PC-9 (cell line): ENCODE measurements at regions not wholly inside any gene's neighbourhood (a gene's known extent, or its start where the extent isn't known, plus 50 kb on each side); places are given as distances from the start of the nearest gene placed in this dataset.

ENCODE experiments used
- BruUV-seq: library from RNA; stranded (reverse); fragments of 400-500 nt; replicated peaks from 2 replicates; lab custom pipeline; 2021; lab: Mats Ljungman, UMichigan
- CTCF ChIA-PET: fragments of 300-600 bp; sonication (Branson Sonifier 250); formaldehyde crosslinking; loops from one replicate; lab custom pipeline; 2022; ENCODE audit warnings: antibody characterized with exemption; lab: Charles Lee
- POLR2A ChIA-PET: fragments of 300-600 bp; sonication (Branson Sonifier 250); formaldehyde crosslinking; loops from one replicate; lab custom pipeline; 2022; ENCODE audit warnings: antibody characterized with exemption; ENCODE audit not compliant: unreplicated experiment; lab: Charles Lee
- DNase-seq, 2 experiments: peaks; one replicate each; pipeline versions ENCODE4 v3.0.0 to v3.0.0-alpha.2; 2015 to 2022; ENCODE audit warnings: mixed read lengths in 1 of 2
- H2AFZ ChIP-seq: fragments of 200-600 bp; sonication (generic); 2 replicates; pipeline ENCODE4 v1.8.1; 2017; ENCODE audit warnings: antibody characterized with exemption
- H3F3A ChIP-seq: fragments of 200-600 bp; sonication (generic); 2 replicates; pipeline ENCODE4 v1.8.1; 2017; ENCODE audit warnings: antibody characterized with exemption, mild to moderate bottlenecking, low read depth; ENCODE audit not compliant: insufficient read depth
- H3K27ac ChIP-seq: fragments of 200-600 bp; sonication (generic); 2 replicates; pipeline ENCODE4 v1.6.1; 2016; ENCODE audit warnings: mixed run types
- H3K27me3 ChIP-seq: fragments of 200-600 bp; sonication (generic); 2 replicates; pipeline ENCODE4 v1.6.1; 2016; ENCODE audit warnings: low read depth, mixed run types; ENCODE audit not compliant: insufficient read depth
- H3K36me3 ChIP-seq: fragments of 200-600 bp; sonication (generic); 2 replicates; pipeline ENCODE4 v1.6.1; 2016; ENCODE audit warnings: low read depth, mixed run types
- H3K4me1 ChIP-seq: fragments of 200-600 bp; sonication (generic); replicated peaks from 2 replicates; pipeline ENCODE4 v1.6.1; 2016; ENCODE audit warnings: mixed run types; ENCODE audit not compliant: insufficient read depth
- H3K4me2 ChIP-seq: fragments of 200-600 bp; sonication (generic); 2 replicates; pipeline ENCODE4 v1.6.1; 2017; ENCODE audit warnings: mixed run types
- H3K4me3 ChIP-seq: fragments of 200-600 bp; sonication (generic); 2 replicates; pipeline ENCODE4 v1.6.1; 2016; ENCODE audit warnings: mixed run types
- H3K79me2 ChIP-seq: fragments of 200-600 bp; sonication (generic); 2 replicates; pipeline ENCODE4 v1.6.1; 2017; ENCODE audit warnings: low read depth, mixed run types
- H3K9me2 ChIP-seq: fragments of 200-600 bp; sonication (generic); 2 replicates; pipeline ENCODE4 v1.8.1; 2017; ENCODE audit warnings: mild to moderate bottlenecking; ENCODE audit not compliant: insufficient read depth
- H3K9me3 ChIP-seq: fragments of 200-600 bp; sonication (generic); 2 replicates; pipeline ENCODE4 v1.8.1; 2016; ENCODE audit warnings: low read depth; ENCODE audit not compliant: insufficient read depth
- H4K20me1 ChIP-seq: fragments of 200-600 bp; sonication (generic); 2 replicates; pipeline ENCODE4 v1.8.1; 2017; ENCODE audit not compliant: insufficient read depth
- EZH2 ChIP-seq: fragments of 200-600 bp; sonication (generic); IDR thresholded peaks from 2 replicates; pipeline ENCODE4 v1.8.0; 2017; ENCODE audit warnings: antibody characterized with exemption, low read depth
- intact Hi-C: fragments of 100-400 bp; cut with micrococcal nuclease; formaldehyde crosslinking; loops from one replicate; pipeline ENCODE4 v1.10.0; 2022; ENCODE audit not compliant: unreplicated experiment
- TF ChIP-seq, protein P1 (sequence below): fragments of 200-600 bp; sonication (generic); conservative IDR thresholded peaks from 2 replicates; pipeline ENCODE4 v1.6.1; 2017; ENCODE audit warnings: mixed run types, antibody characterized with exemption, mild to moderate bottlenecking, moderate library complexity

- no peak overlapping the region for H3K4me2 ChIP-seq
- no peak for DNase-seq
- H3K36me3 ChIP-seq: no peaks in the 10 kb centered on the region
- no TSS peak for BruUV-seq
- no peak overlapping the region for H3K27ac ChIP-seq
- no peak overlapping the region for H2AFZ ChIP-seq
- no peaks in the 10 kb centered on the region for H3F3A ChIP-seq
- no peaks in the 10 kb centered on the region for H3K4me1 ChIP-seq
- no peaks in the 10 kb centered on the region for H3K27me3 ChIP-seq
- no peaks in the 10 kb centered on the region for H3K79me2 ChIP-seq
- H3K9me3 ChIP-seq: no peaks in the 10 kb centered on the region
- TF ChIP-seq, protein P1, sequence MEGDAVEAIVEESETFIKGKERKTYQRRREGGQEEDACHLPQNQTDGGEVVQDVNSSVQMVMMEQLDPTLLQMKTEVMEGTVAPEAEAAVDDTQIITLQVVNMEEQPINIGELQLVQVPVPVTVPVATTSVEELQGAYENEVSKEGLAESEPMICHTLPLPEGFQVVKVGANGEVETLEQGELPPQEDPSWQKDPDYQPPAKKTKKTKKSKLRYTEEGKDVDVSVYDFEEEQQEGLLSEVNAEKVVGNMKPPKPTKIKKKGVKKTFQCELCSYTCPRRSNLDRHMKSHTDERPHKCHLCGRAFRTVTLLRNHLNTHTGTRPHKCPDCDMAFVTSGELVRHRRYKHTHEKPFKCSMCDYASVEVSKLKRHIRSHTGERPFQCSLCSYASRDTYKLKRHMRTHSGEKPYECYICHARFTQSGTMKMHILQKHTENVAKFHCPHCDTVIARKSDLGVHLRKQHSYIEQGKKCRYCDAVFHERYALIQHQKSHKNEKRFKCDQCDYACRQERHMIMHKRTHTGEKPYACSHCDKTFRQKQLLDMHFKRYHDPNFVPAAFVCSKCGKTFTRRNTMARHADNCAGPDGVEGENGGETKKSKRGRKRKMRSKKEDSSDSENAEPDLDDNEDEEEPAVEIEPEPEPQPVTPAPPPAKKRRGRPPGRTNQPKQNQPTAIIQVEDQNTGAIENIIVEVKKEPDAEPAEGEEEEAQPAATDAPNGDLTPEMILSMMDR: no peak
- TF ChIP-seq EZH2: no peak
- H4K20me1 ChIP-seq: no peaks in the 10 kb centered on the region
- intact Hi-C loops: no loop called here
- ChIA-PET CTCF (no interaction called here), POLR2A (no interaction called here)
- no peaks in the 10 kb centered on the region for H3K9me2 ChIP-seq
- no peak overlapping the region for H3K4me3 ChIP-seq
These were observed 519.4 kb upstream of the NR5A2 start for GRCh38 chr1:199508072-199508471.

GRCh38 chr1:199508653-199509052 lies 518.9 kb upstream of the NR5A2 start:
- no peak overlapping the region for H3K27ac ChIP-seq
- no peaks in the 10 kb centered on the region for H3K9me3 ChIP-seq
- H4K20me1 ChIP-seq: no peaks in the 10 kb centered on the region
- H3F3A ChIP-seq: no peaks in the 10 kb centered on the region
- H3K27me3 ChIP-seq: no peaks in the 10 kb centered on the region
- no peaks in the 10 kb centered on the region for H3K36me3 ChIP-seq
- intact Hi-C loops: no loop called here
- H3K79me2 ChIP-seq: no peaks in the 10 kb centered on the region
- POLR2A ChIA-PET: interaction anchor here (0.8 kb wide), 1 partner anchor 994 kb away, joined by 8 read pairs; no protein-coding TSS in a partner anchor
- TF ChIP-seq EZH2: no peak
- TF ChIP-seq, protein P1: no peak
- no peak overlapping the region for H3K4me2 ChIP-seq
- no peaks in the 10 kb centered on the region for H3K9me2 ChIP-seq
- peak in 1 of 2 experiments; percentile 35 for DNase-seq
- no peak overlapping the region for H3K4me3 ChIP-seq
- no peaks in the 10 kb centered on the region for H3K4me1 ChIP-seq
- BruUV-seq: no TSS peak
- H2AFZ ChIP-seq: no peak overlapping the region
- CTCF ChIA-PET: no interaction called here

DNA sequence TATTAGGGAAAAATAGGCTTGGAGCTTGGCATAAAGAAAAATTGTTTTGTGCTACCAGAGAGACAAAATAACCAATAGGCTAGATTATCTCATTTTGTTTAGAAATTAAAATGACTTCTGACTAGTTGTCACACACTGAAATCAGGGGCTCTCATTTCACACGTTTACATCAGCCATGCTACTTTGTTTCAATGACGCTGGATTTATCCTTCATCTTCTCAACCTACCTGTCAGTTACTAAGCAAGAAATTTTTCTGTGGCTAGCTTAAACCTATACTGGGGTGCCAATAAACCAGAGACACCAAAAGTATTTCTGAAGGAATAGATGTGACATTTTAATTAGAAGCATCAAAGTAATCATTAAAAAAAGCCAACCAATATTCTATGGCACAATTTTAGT lies 518.1 kb upstream of the NR5A2 start:
- BruUV-seq: no TSS peak
- Histone ChIP-seq H3K79me2 (no peaks in the 10 kb centered on the region), H3K27ac (no peak overlapping the region), H3K9me3 (no peaks in the 10 kb centered on the region), H3F3A (no peaks in the 10 kb centered on the region), H3K4me1 (no peaks in the 10 kb centered on the region), H3K9me2 (no peaks in the 10 kb centered on the region), H3K36me3 (no peaks in the 10 kb centered on the region), H2AFZ (no peak overlapping the region), H3K4me3 (no peak overlapping the region), H4K20me1 (no peaks in the 10 kb centered on the region), H3K27me3 (no peaks in the 10 kb centered on the region), H3K4me2 (no peak overlapping the region)
- POLR2A ChIA-PET: interaction anchor here (0.7 to 0.8 kb wide), 2 partner anchors 132 to 994 kb away, joined by 3 to 8 read pairs; no protein-coding TSS in a partner anchor
- no peak for DNase-seq
- no peak for TF ChIP-seq EZH2
- TF ChIP-seq, protein P1: no peak
- CTCF ChIA-PET: no interaction called here
- intact Hi-C loops: no loop called here
